Esophagus squamous epithelium (tissue), 4 donors: ENCODE measurements at regions not wholly inside any gene's neighbourhood (a gene's known extent, or its start where the extent isn't known, plus 50 kb on each side); places are given as distances from the start of the nearest gene placed in this dataset.

Experiments used
- POLR2A ChIP-seq, 4 donors: fragments of 450-650 bp; IDR thresholded peaks; one replicate each; pipeline ENCODE4 v1.6.1; 2017; ENCODE audit warnings: antibody characterized with exemption in 4 of 4, mild to moderate bottlenecking in 4 of 4, moderate library complexity in 3 of 4
- TF ChIP-seq, protein P1 (sequence below), 6 experiments: fragments of 450-650 bp in 4 of 6; fragments of 200-600 bp in 2 of 6; sonication (generic) in 2 of 6; IDR thresholded peaks; one replicate each; pipeline ENCODE4 v1.5.1; 2016 to 2019; ENCODE audit warnings: antibody characterized with exemption in 6 of 6, mild to moderate bottlenecking in 4 of 6, moderate library complexity in 4 of 6

DNA sequence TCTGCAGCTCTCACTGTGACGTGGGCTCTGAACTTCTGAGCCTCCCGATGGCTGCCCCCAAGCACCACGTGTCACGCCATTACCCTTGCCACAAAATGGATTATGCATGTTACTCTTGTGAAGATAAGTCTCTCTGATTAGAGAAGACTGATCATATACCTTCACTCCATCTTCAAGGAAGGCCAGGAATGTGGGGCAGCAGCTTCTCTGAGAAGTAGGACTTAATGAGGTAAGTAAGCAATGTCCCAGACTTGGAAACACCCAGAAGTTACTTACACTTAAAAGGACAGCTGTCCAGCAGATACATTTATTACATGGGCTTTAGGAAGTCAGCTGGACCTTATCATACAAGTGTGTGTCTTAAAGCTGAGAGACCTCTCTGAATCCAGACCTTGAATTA is 155.0 kb downstream of the FGF1 start:
- TF ChIP-seq, protein P1, sequence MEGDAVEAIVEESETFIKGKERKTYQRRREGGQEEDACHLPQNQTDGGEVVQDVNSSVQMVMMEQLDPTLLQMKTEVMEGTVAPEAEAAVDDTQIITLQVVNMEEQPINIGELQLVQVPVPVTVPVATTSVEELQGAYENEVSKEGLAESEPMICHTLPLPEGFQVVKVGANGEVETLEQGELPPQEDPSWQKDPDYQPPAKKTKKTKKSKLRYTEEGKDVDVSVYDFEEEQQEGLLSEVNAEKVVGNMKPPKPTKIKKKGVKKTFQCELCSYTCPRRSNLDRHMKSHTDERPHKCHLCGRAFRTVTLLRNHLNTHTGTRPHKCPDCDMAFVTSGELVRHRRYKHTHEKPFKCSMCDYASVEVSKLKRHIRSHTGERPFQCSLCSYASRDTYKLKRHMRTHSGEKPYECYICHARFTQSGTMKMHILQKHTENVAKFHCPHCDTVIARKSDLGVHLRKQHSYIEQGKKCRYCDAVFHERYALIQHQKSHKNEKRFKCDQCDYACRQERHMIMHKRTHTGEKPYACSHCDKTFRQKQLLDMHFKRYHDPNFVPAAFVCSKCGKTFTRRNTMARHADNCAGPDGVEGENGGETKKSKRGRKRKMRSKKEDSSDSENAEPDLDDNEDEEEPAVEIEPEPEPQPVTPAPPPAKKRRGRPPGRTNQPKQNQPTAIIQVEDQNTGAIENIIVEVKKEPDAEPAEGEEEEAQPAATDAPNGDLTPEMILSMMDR (IDR thresholded peaks at IDR 0.05): no peak
- no peak for TF ChIP-seq POLR2A (IDR thresholded peaks at IDR 0.05)
